ENCODE measurements at regions not wholly inside any gene's neighbourhood (a gene's known extent, or its start where the extent isn't known, plus 50 kb on each side); places are given as distances from the start of the nearest gene placed in this dataset.
A peak's percentile ranks its signal among the peaks of the same experiment; 100 is the strongest.

- DNase-seq, result no peak
Observed at GRCh38 chr2:111628221-111628620, 255.8 kb downstream of the ANAPC1 start.

DNA sequence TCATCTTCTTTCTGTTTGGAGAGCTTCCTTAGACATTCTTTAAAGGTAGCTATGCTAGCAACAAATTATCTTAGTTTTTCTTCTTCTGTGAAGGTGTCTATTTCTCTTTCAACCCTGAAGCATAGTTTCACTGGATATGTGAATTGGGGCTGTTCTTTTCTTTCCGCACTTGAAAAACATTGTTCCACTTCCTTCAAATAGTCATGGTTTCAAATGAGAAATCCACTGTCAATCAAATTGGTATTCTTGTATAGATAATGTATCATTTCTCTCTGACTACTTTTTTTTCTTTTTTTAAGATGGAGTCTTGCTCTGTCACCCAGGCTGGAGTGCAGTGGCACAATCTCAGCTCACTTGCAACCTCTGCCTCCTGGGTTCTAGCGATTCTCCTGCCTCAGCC, 254.0 kb downstream of the ANAPC1 start:
- DNase-seq, result no peak

- DNase-seq, result peak; percentile 45
Observed at GRCh38 chr2:111632661-111633060, 251.3 kb downstream of the ANAPC1 start.

- DNase-seq, result no peak
Observed at GRCh38 chr2:111633189-111633588, 250.8 kb downstream of the ANAPC1 start.

GRCh38 chr2:111633643-111634042, 250.3 kb downstream of the ANAPC1 start:
- DNase-seq, result no peak

DNA sequence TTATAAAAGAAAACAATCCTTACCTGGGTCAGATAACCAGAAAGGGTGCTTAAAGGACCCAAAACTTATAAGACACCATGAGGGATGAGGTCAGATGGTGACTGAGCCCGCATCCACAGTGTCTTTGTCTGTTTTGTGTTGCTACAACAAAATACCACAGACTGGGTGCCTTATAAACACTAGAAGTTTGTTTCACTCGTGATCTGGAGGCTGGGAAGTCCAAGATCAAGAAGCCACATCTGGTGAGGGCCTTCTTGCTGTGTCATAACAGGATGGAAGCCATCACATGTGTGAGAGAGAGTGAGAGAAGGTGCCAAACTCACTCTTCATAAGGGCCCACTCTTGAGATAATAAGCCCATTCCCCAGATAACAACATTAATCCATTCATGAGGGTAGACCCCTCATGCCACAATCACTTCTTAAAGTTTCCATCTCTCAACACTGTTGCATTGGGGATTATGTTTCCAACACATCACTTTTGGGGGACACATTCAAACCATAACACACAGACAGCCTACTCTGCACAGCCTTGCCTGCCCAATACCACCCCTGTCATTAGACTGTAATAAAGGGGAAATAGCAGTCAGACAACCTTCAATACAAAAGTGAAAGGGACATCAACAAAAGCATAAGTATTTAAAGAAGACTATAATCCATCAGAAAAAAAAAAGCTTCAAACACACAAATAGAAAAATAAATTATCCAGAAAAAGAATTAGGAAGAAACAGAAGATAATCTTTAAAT, 249.8 kb downstream of the ANAPC1 start:
- peak; percentile 16 for DNase-seq

GRCh38 chr2:111634995-111635538, 248.9 kb downstream of the ANAPC1 start:
- DNase-seq, result no peak

DNA sequence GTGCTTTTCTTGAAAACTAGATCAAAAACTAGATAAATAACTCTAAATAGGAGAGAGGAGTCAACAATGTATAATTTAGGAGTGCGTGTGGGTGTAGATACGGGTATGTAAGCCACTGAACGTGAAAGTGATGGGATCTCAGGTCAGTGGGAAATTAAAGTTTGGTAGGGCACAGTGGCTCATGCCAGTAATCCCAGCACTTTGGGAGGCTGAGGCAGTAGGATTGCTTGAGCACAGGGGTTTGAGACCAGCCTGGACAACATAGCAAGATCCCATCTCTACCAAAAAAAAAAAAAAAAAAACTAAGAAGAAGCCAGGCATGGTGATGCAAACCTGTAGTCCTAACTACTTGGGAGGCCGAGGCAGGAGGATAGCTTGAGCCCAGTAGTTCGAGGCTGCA, 247.1 kb downstream of the ANAPC1 start:
- no peak for DNase-seq

GRCh38 chr2:111638274-111638877, 245.6 kb downstream of the ANAPC1 start:
- DNase-seq, result no peak

DNA sequence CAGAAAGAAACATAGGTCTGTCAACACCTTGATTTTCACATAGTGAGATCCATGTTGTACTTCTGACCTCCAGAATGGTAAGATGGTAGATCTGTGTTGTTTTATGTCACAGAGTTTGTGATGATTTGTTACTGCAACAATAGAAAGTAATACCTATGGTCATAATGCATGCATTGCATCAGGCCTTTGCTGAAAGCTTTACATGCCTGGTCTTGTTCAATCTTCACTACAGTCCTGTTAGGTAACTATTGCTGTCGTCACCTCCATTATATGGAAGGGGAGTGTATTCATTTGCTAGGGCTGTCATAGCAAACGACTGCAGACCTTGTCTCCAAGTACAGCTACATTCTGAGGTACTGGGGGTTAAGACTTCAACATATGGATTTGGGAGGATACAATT, 243.5 kb downstream of the ANAPC1 start:
- DNase-seq, result no peak

DNA sequence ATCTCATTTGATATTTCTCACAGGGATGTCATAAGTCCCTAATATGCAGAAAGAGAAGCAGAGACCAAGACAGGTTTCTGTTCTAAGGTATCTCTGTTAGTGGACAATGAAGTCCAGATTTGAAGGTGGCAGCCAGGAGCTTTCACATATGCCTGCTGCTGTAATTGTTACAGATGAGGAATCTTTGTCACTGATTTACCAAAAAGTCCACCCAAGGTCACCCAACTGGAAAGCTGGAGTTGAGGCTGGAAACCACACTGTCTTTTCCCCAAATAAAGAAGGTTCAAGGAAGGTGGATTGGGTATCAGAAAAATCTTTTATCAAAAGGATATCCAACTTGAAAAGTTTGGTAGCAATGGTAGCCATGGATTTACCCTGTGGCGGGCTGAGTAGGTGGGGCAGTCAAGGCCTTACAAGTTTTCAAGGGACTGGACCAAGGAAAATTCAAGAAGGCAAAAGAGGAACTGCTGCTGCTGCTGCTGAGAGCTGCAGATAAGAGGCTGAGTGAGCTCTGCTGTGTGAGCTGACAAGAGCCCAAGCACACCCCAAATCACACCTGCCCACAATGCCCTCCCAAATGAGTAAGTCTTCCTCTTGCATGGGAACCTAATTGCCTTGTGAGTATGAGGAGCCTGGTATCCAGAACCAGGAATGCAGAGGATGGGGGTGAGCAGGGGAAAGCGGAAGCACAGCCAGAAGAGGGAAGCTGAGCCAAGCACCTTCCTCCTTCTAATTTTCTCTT, 241.2 kb downstream of the ANAPC1 start:
- DNase-seq, result no peak

DNA sequence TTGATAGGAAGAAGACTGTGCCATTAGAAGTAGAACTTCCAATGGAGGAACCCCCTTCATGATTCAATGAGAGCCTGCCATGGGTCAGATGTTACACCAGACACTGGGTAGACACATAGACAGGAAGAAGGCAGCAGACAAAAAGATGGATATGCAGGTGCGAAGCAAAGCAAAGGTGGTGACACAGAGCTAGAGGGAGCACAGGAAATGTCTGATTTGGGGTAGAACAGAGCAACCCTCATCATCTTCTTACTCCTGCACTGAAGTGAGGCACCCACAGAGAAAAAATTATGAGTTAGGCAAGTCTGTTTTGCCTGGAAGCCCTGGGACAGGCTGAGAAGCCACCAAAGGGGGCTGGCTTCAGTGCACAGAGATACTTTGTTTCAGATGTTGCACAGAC, 240.2 kb downstream of the ANAPC1 start:
- no peak for DNase-seq

GRCh38 chr2:111647359-111647758, 236.6 kb downstream of the ANAPC1 start:
- DNase-seq, result no peak

- DNase-seq, result no peak
Observed at GRCh38 chr2:111652038-111652437, 232.0 kb downstream of the ANAPC1 start.

DNA sequence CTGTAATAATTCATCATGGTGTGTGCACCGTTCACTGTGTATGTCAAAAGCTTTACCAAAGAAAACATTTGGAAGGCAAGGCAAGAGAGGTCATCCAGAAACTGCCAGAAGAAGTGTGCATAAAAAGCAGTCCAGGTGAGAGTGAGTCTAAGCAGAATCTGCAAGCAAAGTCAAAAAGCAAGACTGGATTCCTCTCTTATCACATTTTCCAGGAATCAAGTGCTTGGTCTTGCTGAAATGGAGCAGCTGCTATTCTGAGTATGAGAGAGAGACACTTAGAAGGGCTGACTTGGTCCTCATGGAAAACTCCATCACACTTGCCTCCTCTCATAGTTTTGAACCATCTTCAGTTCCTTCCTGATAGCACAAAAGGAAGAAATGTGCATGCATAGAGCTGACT, 231.3 kb downstream of the ANAPC1 start:
- no peak for DNase-seq

GRCh38 chr2:111653103-111653624, 230.8 kb downstream of the ANAPC1 start:
- DNase-seq, result no peak

GRCh38 chr2:111653913-111654312, 230.1 kb downstream of the ANAPC1 start:
- no peak for DNase-seq

GRCh38 chr2:111654829-111655228, 229.2 kb downstream of the ANAPC1 start:
- no peak for DNase-seq

DNA sequence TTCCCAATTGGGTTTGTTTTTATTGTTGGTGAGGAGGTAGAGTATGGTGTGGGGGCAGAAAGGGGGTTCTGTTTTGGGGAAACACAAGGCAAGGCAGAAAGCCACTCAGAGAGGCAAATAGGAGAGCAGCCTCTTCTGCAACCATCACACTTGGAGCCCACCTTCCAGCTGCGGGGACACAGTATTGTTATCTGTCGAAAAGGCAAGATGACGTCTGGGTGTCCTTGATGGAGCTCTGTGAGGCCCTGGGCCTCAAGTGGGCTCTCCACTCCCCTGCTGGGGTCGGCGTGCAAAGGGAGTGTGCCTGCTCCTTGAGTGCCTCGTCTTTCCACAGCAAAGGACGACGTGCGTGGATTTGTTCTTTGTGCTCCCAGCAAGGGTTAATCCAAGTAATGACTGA, 227.6 kb downstream of the ANAPC1 start:
- no peak for DNase-seq

GRCh38 chr2:111656894-111657293, 227.1 kb downstream of the ANAPC1 start:
- DNase-seq, result no peak

DNA sequence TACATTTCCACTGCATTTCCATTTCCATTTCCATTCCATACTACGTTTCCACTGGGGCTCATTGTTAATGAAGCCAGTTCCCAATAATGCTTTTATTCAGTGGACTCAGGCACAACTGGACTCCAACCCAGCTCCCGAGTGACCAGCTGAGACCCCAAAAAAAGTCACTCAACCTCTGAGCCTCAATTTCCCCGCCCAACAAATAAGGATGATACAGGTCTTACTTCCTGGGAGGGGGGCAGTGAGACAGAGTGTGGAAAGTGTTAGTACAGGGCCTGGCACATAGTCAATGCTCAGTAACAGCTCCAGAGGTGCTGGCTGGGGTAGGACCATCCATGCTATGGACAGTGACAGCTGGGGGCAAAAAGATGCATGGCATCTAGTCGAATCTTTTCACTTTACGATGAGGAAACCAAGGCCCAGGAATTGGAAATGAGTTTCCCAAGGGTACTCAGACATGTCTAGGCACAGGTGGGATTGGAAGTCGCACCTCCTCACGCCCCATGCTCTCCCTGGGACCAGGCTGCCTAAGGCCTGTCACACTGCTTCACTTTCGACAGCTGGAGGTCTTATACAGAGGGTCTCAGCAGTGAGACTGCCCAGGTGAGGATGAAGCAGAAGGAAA, 226.5 kb downstream of the ANAPC1 start:
- no peak for DNase-seq

DNA sequence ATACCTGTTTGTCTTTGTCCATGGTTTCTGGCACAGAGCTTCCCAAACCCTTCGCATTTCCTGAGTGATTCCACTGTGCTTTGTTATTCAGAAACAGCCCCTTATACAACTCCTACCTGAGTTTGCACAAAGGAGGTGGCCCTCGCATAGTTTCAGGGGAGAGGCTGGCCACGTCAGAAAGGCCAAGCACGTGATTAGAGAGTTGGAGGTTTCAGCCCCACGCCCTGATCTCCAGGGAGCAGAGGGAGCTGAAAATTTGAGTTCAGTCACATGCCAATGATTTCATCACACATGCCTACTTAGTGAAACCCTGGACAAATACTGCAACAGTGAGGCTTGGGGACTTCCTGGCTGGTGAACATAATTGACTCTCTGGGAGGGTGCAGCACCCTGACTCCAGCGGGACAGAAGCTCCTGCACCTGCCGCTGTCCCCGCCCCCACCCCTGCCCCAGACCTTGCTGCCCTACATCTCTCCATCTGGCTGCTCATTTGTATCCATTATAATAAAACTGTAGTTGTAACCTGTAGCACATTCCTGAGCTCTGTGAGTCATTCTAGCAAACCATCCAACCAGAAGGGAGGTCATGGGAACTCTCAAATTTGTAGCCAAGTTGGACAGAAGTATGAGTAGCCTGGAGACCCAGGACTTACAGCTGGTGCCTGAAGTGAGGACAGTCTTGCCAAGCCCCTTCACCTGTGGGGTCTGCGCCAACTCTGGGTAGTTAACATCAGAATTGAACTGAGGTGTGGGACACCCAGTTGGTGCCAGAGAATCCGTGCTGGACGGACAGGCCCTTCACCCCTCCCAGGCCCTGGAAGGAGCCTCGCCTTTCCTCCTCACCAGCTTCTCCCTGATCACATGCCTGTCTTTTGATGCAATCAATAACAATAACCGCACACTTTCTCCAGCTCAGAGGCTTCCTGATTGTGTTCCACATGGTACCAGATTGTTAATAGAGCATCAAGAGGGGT, 224.3 kb downstream of the ANAPC1 start:
- no peak for DNase-seq

Data from activated CD4-positive, alpha-beta T cell treated with anti-CD3 and anti-CD28 coated beads for 48 hours (primary cell).